Endothelial cell of umbilical vein (primary cell): ENCODE measurements at regions not wholly inside any gene's neighbourhood (a gene's known extent, or its start where the extent isn't known, plus 50 kb on each side); places are given as distances from the start of the nearest gene placed in this dataset.
A peak's percentile ranks its signal among the peaks of the same experiment; 100 is the strongest.

ENCODE experiments used
- BruUV-seq: library from RNA; stranded (reverse); fragments of 400-500 nt; replicated peaks from 2 replicates; lab custom pipeline; 2021; lab: Mats Ljungman, UMichigan
- CTCF ChIA-PET: fragments of 300-600, 350-600 bp; sonication (Branson Sonifier 250); formaldehyde crosslinking; loops from one replicate; lab custom pipeline; 2021; ENCODE audit warnings: antibody characterized with exemption, inconsistent platforms; lab: Charles Lee
- POLR2A ChIA-PET: fragments of 300-600, 350-600 bp; sonication (Branson Sonifier 250); formaldehyde crosslinking; loops from one replicate; lab custom pipeline; 2021; ENCODE audit warnings: antibody characterized with exemption, inconsistent platforms; lab: Charles Lee
- DNase-seq: peaks from one replicate; pipeline ENCODE4 v3.0.0-alpha.2; 2011; ENCODE audit warnings: low read depth, low spot score
- FAIRE-seq: peaks from 2 replicates; lab custom pipeline; 2011; peaks lifted over from hg19 to GRCh38; lab: Jason Lieb, UNC
- H2AFZ ChIP-seq: 2 replicates; pipeline ENCODE4 v1.6.0; 2012; ENCODE audit warnings: low read depth, low read length, control low read depth, inconsistent platforms
- H3K27ac ChIP-seq: 2 replicates; pipeline ENCODE4 v1.5.1; 2011; ENCODE audit warnings: low read depth, mild to moderate bottlenecking, control low read depth, low read length, moderate library complexity; ENCODE audit not compliant: insufficient read depth
- H3K27me3 ChIP-seq, 2 experiments: 2 replicates each; pipeline versions ENCODE4 v1.6.0 to v1.6.1; 2011; ENCODE audit warnings: low read length in 2 of 2, mixed read lengths in 1 of 2; ENCODE audit not compliant: control insufficient read depth in 2 of 2, insufficient read depth in 2 of 2
- H3K36me3 ChIP-seq, 2 experiments: 2 replicates in 1 of 2; 3 replicates in 1 of 2; pipeline ENCODE4 v1.5.1; 2011; ENCODE audit warnings: low read length in 2 of 2, mild to moderate bottlenecking in 1 of 2, moderate library complexity in 1 of 2; ENCODE audit not compliant: control insufficient read depth in 2 of 2, insufficient read depth in 2 of 2; ENCODE audit errors: extremely low read depth in 1 of 2
- H3K4me1 ChIP-seq: 3 replicates; pipeline ENCODE4 v1.5.1; 2011; ENCODE audit warnings: mild to moderate bottlenecking, low read length; ENCODE audit not compliant: control insufficient read depth, insufficient read depth; ENCODE audit errors: extremely low read depth
- H3K4me2 ChIP-seq: 2 replicates; pipeline ENCODE4 v1.6.1; 2011; ENCODE audit warnings: low read length, control low read depth, mixed read lengths; ENCODE audit not compliant: insufficient read depth
- H3K4me3 ChIP-seq, 3 experiments: fragments of 200-600 bp in 1 of 3; sonication (generic), shearing (Covaris generic) in 1 of 3; replicated peaks in 1 of 3; 2 replicates each; pipeline ENCODE4 v1.5.1; 2011 to 2016; ENCODE audit warnings: control low read depth in 3 of 3, low read length in 3 of 3, mild to moderate bottlenecking in 2 of 3, inconsistent platforms in 1 of 3, low read depth in 1 of 3, moderate library complexity in 1 of 3; ENCODE audit not compliant: insufficient read depth in 1 of 3
- H3K79me2 ChIP-seq: 2 replicates; pipeline ENCODE4 v1.6.0; 2012; ENCODE audit warnings: low read length, inconsistent platforms; ENCODE audit not compliant: control insufficient read depth, insufficient read depth
- H3K9ac ChIP-seq: replicated peaks from 2 replicates; pipeline ENCODE3; 2011; ENCODE audit warnings: low read length, control low read depth; ENCODE audit not compliant: insufficient read depth; ENCODE audit errors: extremely low read depth
- H3K9me1 ChIP-seq: replicated peaks from 3 replicates; pipeline ENCODE4 v1.6.0; 2011; ENCODE audit warnings: mild to moderate bottlenecking, low read length; ENCODE audit not compliant: control insufficient read depth, insufficient read depth; ENCODE audit errors: extremely low read depth
- H3K9me3 ChIP-seq: replicated peaks from 2 replicates; pipeline ENCODE4 v1.5.1; 2012; ENCODE audit warnings: low read length, inconsistent platforms; ENCODE audit not compliant: control insufficient read depth, insufficient read depth
- H4K20me1 ChIP-seq: replicated peaks from 2 replicates; pipeline ENCODE3; 2011; ENCODE audit warnings: mild to moderate bottlenecking, low read length; ENCODE audit not compliant: control insufficient read depth, insufficient read depth; ENCODE audit errors: extremely low read depth
- EZH2 ChIP-seq: IDR thresholded peaks from 2 replicates; pipeline ENCODE4 v1.6.1; 2012; ENCODE audit warnings: borderline replicate concordance, low read depth, mild to moderate bottlenecking, moderate library complexity, low read length, inconsistent platforms; ENCODE audit not compliant: severe bottlenecking
- FOS ChIP-seq: IDR thresholded peaks from 2 replicates; pipeline ENCODE4 v1.6.1; 2011; ENCODE audit warnings: mild to moderate bottlenecking, low read length, moderate library complexity, borderline replicate concordance; ENCODE audit not compliant: insufficient read depth
- GATA2 ChIP-seq: IDR thresholded peaks from 2 replicates; pipeline ENCODE4 v1.7.0; 2011; ENCODE audit warnings: low read depth, mild to moderate bottlenecking, moderate library complexity, mixed read lengths, low read length; ENCODE audit not compliant: insufficient read length, insufficient read depth
- JUN ChIP-seq: IDR thresholded peaks from 2 replicates; pipeline ENCODE4 v1.6.1; 2011; ENCODE audit warnings: borderline replicate concordance, low read depth; ENCODE audit not compliant: insufficient read length, insufficient read depth
- MAX ChIP-seq: IDR thresholded peaks from 2 replicates; pipeline ENCODE4 v1.6.1; 2011; ENCODE audit not compliant: insufficient read depth, insufficient read length
- MYC ChIP-seq: IDR thresholded peaks from one replicate; pipeline ENCODE4 v1.6.1; 2011; ENCODE audit warnings: mild to moderate bottlenecking, low read depth, low read length
- POLR2A ChIP-seq: IDR thresholded peaks from 2 replicates; pipeline ENCODE4 v1.6.1; 2012; ENCODE audit warnings: low read depth, mild to moderate bottlenecking, control low read depth, low read length
- POLR2AphosphoS5 ChIP-seq: IDR thresholded peaks from 2 replicates; pipeline ENCODE4 v1.6.1; 2012; ENCODE audit warnings: low read depth, mild to moderate bottlenecking, control low read depth, low read length, moderate library complexity; ENCODE audit not compliant: insufficient read depth
- dilution Hi-C: fragments of 300-500 bp; cut with MboI; formaldehyde crosslinking; loops from one replicate; pipeline ENCODE4 v1.15.0; 2019; ENCODE audit warnings: low sequenced_read_pairs; ENCODE audit not compliant: extremely low pct_ligation_motif_present
- intact Hi-C: fragments of 100-400 bp; cut with micrococcal nuclease; formaldehyde crosslinking; loops from one replicate; pipeline ENCODE4 v1.10.0; 2022
- TF ChIP-seq, protein P1 (sequence below), 2 donors: IDR thresholded peaks; 1 replicate in 1 of 2; 2 replicates in 1 of 2; pipeline ENCODE4 v1.5.1; 2011; ENCODE audit warnings: low read length in 2 of 2, mild to moderate bottlenecking in 2 of 2, moderate library complexity in 2 of 2, control low read depth in 1 of 2, inconsistent platforms in 1 of 2, low read depth in 1 of 2; ENCODE audit not compliant: insufficient read depth in 1 of 2; ENCODE audit errors: extremely low read depth in 1 of 2

DNA sequence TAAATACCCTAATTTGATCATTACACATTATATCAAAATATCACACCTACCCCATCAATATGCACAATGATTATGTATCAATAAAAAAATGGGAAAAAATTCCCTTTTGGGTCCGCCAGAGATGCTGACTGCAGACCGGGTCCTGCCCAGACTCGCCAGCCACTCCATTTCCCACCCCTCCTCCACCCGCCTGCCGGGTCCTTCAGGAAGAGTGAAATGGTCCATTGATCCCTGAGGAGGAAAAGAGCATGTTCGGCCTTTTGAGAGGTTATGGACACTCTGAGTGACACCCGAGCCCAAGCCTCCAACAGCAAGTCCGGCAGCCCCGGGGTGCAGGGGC is 123.9 kb upstream of the ZFHX3 start:
- Histone ChIP-seq H3K4me1 (peaks cover 29% of the 10 kb centered on the region), H3K9me1 (no peaks in the 10 kb centered on the region), H3K4me2 (no peak overlapping the region), H3K27me3 (no peaks in the 10 kb centered on the region), H3K9me3 (no peaks in the 10 kb centered on the region), H3K4me3 (no peak overlapping the region), H4K20me1 (no peaks in the 10 kb centered on the region), H3K27ac (peak overlapping the region; percentile 72), H3K9ac (no peak overlapping the region), H2AFZ (peak overlapping the region; percentile 56), H3K36me3 (no peaks in the 10 kb centered on the region), H3K79me2 (no peaks in the 10 kb centered on the region)
- FAIRE-seq (no peak), DNase-seq (no peak)
- POLR2A ChIA-PET, result no interaction called here
- intact Hi-C loops, result loop anchor here (1.0 to 5.0 kb wide), 7 partner anchors 18 to 670 kb away; no protein-coding TSS in a partner anchor
- TF ChIP-seq MYC (no peak), POLR2AphosphoS5 (no peak), JUN (no peak), EZH2 (no peak)
- CTCF ChIA-PET, result interaction anchor here (0.8 to 1.9 kb wide), 10 partner anchors 9 to 176 kb away, joined by 3 to 22 read pairs (median 6); no protein-coding TSS in a partner anchor
- BruUV-seq, result no TSS peak
- dilution Hi-C loops, result no loop called here

DNA sequence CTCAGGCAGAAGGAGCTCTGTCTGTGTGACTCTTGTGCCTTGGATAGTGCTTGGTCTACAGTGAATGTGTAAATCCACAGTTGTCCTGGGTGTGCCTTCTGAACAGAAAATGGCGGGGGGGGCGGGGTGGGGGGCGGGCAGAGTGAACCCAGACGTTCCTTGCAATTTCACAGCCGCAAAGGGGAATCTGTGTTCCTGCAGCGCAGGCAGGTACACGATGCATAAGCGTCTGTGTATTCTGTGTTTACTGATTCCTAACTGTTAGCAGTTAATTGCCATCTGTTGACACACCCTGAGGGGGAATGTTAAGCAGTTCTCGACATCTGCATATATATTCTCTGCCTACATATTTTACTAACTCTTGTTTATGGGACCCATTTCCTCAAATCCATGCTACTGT is 123.5 kb upstream of the ZFHX3 start:
- Histone ChIP-seq H2AFZ (no peak overlapping the region), H3K27me3 (no peaks in the 10 kb centered on the region), H3K9ac (no peak overlapping the region), H3K4me1 (peaks cover 29% of the 10 kb centered on the region), H3K9me1 (no peaks in the 10 kb centered on the region), H3K4me3 (no peak overlapping the region), H3K79me2 (no peaks in the 10 kb centered on the region), H3K27ac (no peak overlapping the region), H4K20me1 (no peaks in the 10 kb centered on the region), H3K9me3 (no peaks in the 10 kb centered on the region), H3K36me3 (no peaks in the 10 kb centered on the region), H3K4me2 (no peak overlapping the region)
- FAIRE-seq, result no peak
- CTCF ChIA-PET, result no interaction called here
- POLR2A ChIA-PET, result no interaction called here
- dilution Hi-C loops, result no loop called here
- intact Hi-C loops, result loop anchor here (5.0 kb wide), 1 partner anchor 669 kb away; no protein-coding TSS in a partner anchor
- TF ChIP-seq MYC (no peak), JUN (no peak), FOS (no peak), POLR2AphosphoS5 (no peak), POLR2A (no peak), GATA2 (no peak), EZH2 (no peak), MAX (no peak)
- TF ChIP-seq, protein P1, sequence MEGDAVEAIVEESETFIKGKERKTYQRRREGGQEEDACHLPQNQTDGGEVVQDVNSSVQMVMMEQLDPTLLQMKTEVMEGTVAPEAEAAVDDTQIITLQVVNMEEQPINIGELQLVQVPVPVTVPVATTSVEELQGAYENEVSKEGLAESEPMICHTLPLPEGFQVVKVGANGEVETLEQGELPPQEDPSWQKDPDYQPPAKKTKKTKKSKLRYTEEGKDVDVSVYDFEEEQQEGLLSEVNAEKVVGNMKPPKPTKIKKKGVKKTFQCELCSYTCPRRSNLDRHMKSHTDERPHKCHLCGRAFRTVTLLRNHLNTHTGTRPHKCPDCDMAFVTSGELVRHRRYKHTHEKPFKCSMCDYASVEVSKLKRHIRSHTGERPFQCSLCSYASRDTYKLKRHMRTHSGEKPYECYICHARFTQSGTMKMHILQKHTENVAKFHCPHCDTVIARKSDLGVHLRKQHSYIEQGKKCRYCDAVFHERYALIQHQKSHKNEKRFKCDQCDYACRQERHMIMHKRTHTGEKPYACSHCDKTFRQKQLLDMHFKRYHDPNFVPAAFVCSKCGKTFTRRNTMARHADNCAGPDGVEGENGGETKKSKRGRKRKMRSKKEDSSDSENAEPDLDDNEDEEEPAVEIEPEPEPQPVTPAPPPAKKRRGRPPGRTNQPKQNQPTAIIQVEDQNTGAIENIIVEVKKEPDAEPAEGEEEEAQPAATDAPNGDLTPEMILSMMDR (IDR thresholded peaks at IDR 0.05; ENCODE audit: extremely low read depth in 1 of 2, insufficient read depth in 1 of 2, low read depth in 1 of 2, low read length in 2 of 2), result no peak
- BruUV-seq, result no TSS peak
- no peak for DNase-seq
